Heart left ventricle (tissue), 16 donors: ENCODE measurements at regions not wholly inside any gene's neighbourhood (a gene's known extent, or its start where the extent isn't known, plus 50 kb on each side); places are given as distances from the start of the nearest gene placed in this dataset.
A peak's percentile ranks its signal among the peaks of the same experiment; 100 is the strongest.

Experiments
- ATAC-seq, 4 donors: fragments of 200-7000 bp; cut with Tn5 transposase; one replicate each; pipeline ENCODE4 v1.9.1; 2020 to 2022; ENCODE audit warnings: moderate library complexity in 4 of 4, mild to moderate bottlenecking in 3 of 4, moderate number of reproducible peaks in 1 of 4
- DNase-seq, 5 donors: peaks; one replicate each; pipeline ENCODE4 v3.0.0-alpha.2; 2020
- H3K27ac ChIP-seq, 12 donors: fragments of 200-600 bp; sonication (generic) in 4 of 12; one replicate each; pipeline versions ENCODE4 v1.5.0 to v1.8.0; 2016 to 2022; ENCODE audit warnings: mild to moderate bottlenecking in 2 of 12
- H3K27me3 ChIP-seq, 9 donors: fragments of 200-600 bp; sonication (generic) in 2 of 9; one replicate each; pipeline versions ENCODE4 v1.5.1 to v1.8.0; 2016 to 2022; ENCODE audit warnings: mild to moderate bottlenecking in 3 of 9
- H3K36me3 ChIP-seq, 9 donors: fragments of 200-600 bp; sonication (generic) in 2 of 9; one replicate each; pipeline versions ENCODE4 v1.5.0 to v1.8.0; 2018 to 2022; ENCODE audit warnings: mild to moderate bottlenecking in 2 of 9
- H3K4me1 ChIP-seq, 12 donors: fragments of 200-600 bp; sonication (generic) in 4 of 12; one replicate each; pipeline versions ENCODE4 v1.5.0 to v1.8.0; 2016 to 2022; ENCODE audit warnings: mild to moderate bottlenecking in 3 of 12
- H3K4me3 ChIP-seq, 12 donors: fragments of 200-600 bp; sonication (generic) in 4 of 12; one replicate each; pipeline versions ENCODE4 v1.5.0 to v1.8.0; 2017 to 2022; ENCODE audit warnings: mild to moderate bottlenecking in 9 of 12, moderate library complexity in 4 of 12
- H3K9me3 ChIP-seq, 12 donors: fragments of 200-600 bp; sonication (generic) in 4 of 12; one replicate each; pipeline versions ENCODE4 v1.5.0 to v1.8.0; 2016 to 2022; ENCODE audit warnings: mild to moderate bottlenecking in 1 of 12
- CTCF ChIP-seq, 12 donors: fragments of 200-600 bp; sonication (generic) in 4 of 12; IDR thresholded peaks; one replicate each; pipeline versions ENCODE4 v1.5.0 to v1.8.0; 2018 to 2022; ENCODE audit warnings: antibody characterized with exemption in 12 of 12, mild to moderate bottlenecking in 5 of 12
- POLR2A ChIP-seq, 2 donors: fragments of 450-650 bp; IDR thresholded peaks; one replicate each; pipeline ENCODE4 v1.6.1; 2017; ENCODE audit warnings: antibody characterized with exemption in 2 of 2, mild to moderate bottlenecking in 2 of 2, moderate library complexity in 2 of 2
- whole genome bisulfite sequencing, 4 donors: extraction: QIAGEN DNeasy Blood & Tissue Kit in 2 of 4; methylation state at CpG; one replicate each; pipeline versions ENCODE4 v1.1.5 to v1.1.7; 2013 to 2018; 5-methylcytosine and 5-hydroxymethylcytosine counted together
- intact Hi-C, 10 donors: fragments of 100-400 bp; cut with DNase I; formaldehyde crosslinking; loops; one replicate each; pipeline versions ENCODE4 v1.11.1 to v1.14.2; 2022
- donor health status: ischemic (EF 13 %, LVEDD 7.1; RV severe dilation, severe dysfunction).
- donor health status: healthy with polysubstance abuse.
- donor health status: DM: no; HTN: yes; CAD: no.
- donor health status: DM: no; HTN: no; CAD: no.
- donor health status: ischemic (EF 25% LVEDD 6.9; RV normal size, moderate dysfunction).
- donor health status: ischemic (EF 25% LVEDD 5.7; RV mildly dilated, moderate dysfunction).
- donor health status: healthy.
- donor health status: DM: yes; HTN: yes; CAD: no.
- donor health status: ischemic (EF 35%, LVEDD 5.7; RV mildly dilated, moderate dysfunction).
- donor health status: nonischemic (EF 11% LVEDD 7.7; RV severe dilation, severe dysfunction).
- donor health status: DM: yes; HTN: yes; CAD: no.
- donor health status: PGD.
- donor health status: ischemic (EF 29% LVEDD 5.4; RV normal size, mild dysfunction).
- donor health status: nonischemic (EF 23%, LVEDD 6.1; RV moderate dilation, normal function).

- no peak for DNase-seq
- 61 to 73% (median 68%) methylated on average over 3 of the region's 3 CpGs for WGBS, 4 donors
- H3K4me3 ChIP-seq = no peak overlapping the region
These were observed 698.8 kb upstream of the GOT2 start for GRCh38 chr16:59432896-59433295.

DNA sequence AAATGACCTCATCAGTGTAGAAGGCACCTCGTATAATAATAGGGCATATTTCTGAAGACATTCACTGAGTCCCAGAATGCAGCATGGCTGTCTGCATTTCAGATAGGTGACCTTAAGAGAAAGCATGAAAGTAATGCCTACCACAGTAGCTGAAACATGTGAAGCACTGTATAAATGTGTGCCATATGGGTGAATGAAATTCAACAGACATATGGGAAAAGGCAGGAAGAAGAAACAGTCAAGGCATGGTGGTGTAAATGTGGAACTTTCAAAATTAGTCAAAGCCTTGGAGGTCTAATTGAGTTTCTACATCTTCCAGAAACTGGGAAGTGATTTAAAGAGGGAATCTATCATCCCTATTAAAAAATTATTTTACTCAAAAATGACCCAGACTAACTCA, 698.2 kb upstream of the GOT2 start:
- WGBS, 4 donors = 51 to 66% (median 61%) methylated on average over 1 of the region's 1 CpG
- peaks cover 0 to 12% (median 0%) of the 10 kb centered on the region in 12 donors for H3K9me3 ChIP-seq
- intact Hi-C loops = no loop called here

More at GRCh38 chr16:59432896-59433295, 698.8 kb upstream of the GOT2 start:
- Histone ChIP-seq H3K4me1 (no peaks in the 10 kb centered on the region), H3K27ac (no peak overlapping the region), H3K36me3 (no peaks in the 10 kb centered on the region), H3K9me3 (peaks cover 0 to 13% (median 0%) of the 10 kb centered on the region in 12 donors), H3K27me3 (no peaks in the 10 kb centered on the region)
- intact Hi-C loops = no loop called here
- TF ChIP-seq CTCF (IDR thresholded peaks at IDR 0.05) = no peak
- no peak for TF ChIP-seq POLR2A (IDR thresholded peaks at IDR 0.05)
- ATAC-seq = no peak

GRCh38 chr16:59424714-59425273, 690.7 kb upstream of the GOT2 start:
- intact Hi-C loops = no loop called here
- no peak for DNase-seq
- Histone ChIP-seq H3K9me3 (peaks cover 0 to 13% (median 0%) of the 10 kb centered on the region in 12 donors), H3K36me3 (no peaks in the 10 kb centered on the region), H3K27me3 (no peaks in the 10 kb centered on the region), H3K4me3 (no peak overlapping the region), H3K4me1 (no peaks in the 10 kb centered on the region), H3K27ac (no peak overlapping the region)
- WGBS, 4 donors = 61 to 72% (median 68%) methylated on average over 2 of the region's 2 CpGs
- TF ChIP-seq CTCF (IDR thresholded peaks at IDR 0.05) (no peak), POLR2A (IDR thresholded peaks at IDR 0.05) (no peak)
- ATAC-seq = no peak

More for the DNA sequence above, 698.2 kb upstream of the GOT2 start:
- Histone ChIP-seq H3K27me3 (no peaks in the 10 kb centered on the region), H3K36me3 (no peaks in the 10 kb centered on the region), H3K4me3 (no peak overlapping the region), H3K27ac (no peak overlapping the region), H3K4me1 (no peaks in the 10 kb centered on the region)
- ATAC-seq (no peak), DNase-seq (no peak)
- TF ChIP-seq POLR2A (IDR thresholded peaks at IDR 0.05) = no peak
- no peak for TF ChIP-seq CTCF (IDR thresholded peaks at IDR 0.05)

DNA sequence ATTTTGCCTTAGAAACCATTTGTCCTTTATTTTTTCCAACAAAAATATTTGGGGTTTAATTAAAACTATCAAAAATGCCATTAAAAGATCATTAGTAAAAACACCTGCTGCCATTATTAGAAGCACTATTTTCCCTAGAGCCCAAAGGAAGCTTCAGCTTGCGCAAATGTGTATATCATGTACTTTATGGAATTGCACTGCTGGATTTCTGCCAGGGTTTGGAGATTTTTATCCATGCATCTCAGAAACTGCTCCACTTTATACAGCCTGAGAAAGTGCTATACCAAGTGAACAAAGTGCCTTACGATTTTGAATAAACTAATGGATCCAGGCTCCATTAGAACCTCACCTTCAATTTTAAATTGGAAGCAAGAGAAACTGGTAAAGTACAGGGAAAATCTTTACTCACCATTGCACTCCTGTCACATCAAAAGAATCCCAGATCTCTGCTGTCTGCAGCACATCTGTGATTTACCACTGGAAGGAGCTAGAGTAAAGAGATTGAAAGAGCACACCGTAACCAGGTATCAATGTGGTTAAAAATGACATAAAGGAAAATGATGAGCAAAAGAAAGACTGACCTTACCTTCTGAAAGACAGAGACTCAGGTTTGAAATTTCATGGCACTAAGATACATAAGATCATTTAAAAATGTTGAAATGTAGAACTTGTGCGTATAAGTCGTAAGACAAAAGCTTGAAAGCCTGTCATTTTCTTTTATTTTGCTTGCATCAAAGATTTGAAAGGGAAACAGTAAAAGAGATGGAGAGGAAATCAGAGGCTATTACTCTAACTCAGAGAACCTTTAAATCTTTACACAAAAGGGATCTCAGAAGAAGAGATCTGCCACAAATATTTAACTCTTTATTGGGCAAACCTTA, 678.1 kb upstream of the GOT2 start:
- ATAC-seq = no peak
- no peak overlapping the region for H3K27ac ChIP-seq
- 51 to 57% (median 53%) methylated on average over 5 of the region's 5 CpGs for WGBS, 4 donors
- no peaks in the 10 kb centered on the region for H3K36me3 ChIP-seq
- intact Hi-C loops = loop anchor here in 1 of 10 donors (10.0 kb wide), 1 partner anchor 793 kb away; no protein-coding TSS in a partner anchor
- H3K4me3 ChIP-seq = no peak overlapping the region
- H3K4me1 ChIP-seq = no peaks in the 10 kb centered on the region
- no peaks in the 10 kb centered on the region for H3K9me3 ChIP-seq
- DNase-seq = no peak
- no peaks in the 10 kb centered on the region for H3K27me3 ChIP-seq
- TF ChIP-seq POLR2A (IDR thresholded peaks at IDR 0.05) (no peak), CTCF (IDR thresholded peaks at IDR 0.05) (peak in 2 of 12 donors; percentile 18 to 29)
